Activated CD8-positive, alpha-beta T cell treated with anti-CD3 and anti-CD28 coated beads for 36 hours (primary cell): ENCODE measurements at regions not wholly inside any gene's neighbourhood (a gene's known extent, or its start where the extent isn't known, plus 50 kb on each side); places are given as distances from the start of the nearest gene placed in this dataset.

Source experiments
- ATAC-seq: fragments of 200-7000 bp; cut with Tn5 transposase; one replicate; pipeline ENCODE4 v1.10.0; 2021; ENCODE audit warnings: mild to moderate bottlenecking, moderate library complexity
- CTCF ChIA-PET: fragments of 350-600 bp; sonication (Branson Sonifier 250); formaldehyde crosslinking; loops from one replicate; lab custom pipeline; 2021; ENCODE audit warnings: antibody characterized with exemption; lab: Charles Lee
- POLR2A ChIA-PET: fragments of 350-600 bp; sonication (Branson Sonifier 250); formaldehyde crosslinking; loops from one replicate; lab custom pipeline; 2021; ENCODE audit warnings: antibody characterized with exemption; lab: Charles Lee
- DNase-seq: peaks from one replicate; pipeline ENCODE4 v3.0.0-alpha.2; 2020
- H3K27ac Mint-ChIP-seq: one replicate; pipeline ENCODE4 v1.8.0; 2021; ENCODE audit warnings: mild to moderate bottlenecking, mixed read lengths
- H3K27me3 Mint-ChIP-seq: one replicate; pipeline ENCODE4 v1.8.0; 2021; ENCODE audit warnings: mixed read lengths
- H3K36me3 Mint-ChIP-seq: one replicate; pipeline ENCODE4 v1.8.0; 2021; ENCODE audit warnings: low read depth, mixed read lengths
- H3K4me1 Mint-ChIP-seq: one replicate; pipeline ENCODE4 v1.8.0; 2021; ENCODE audit warnings: low read depth, mixed read lengths
- H3K4me3 Mint-ChIP-seq: one replicate; pipeline ENCODE4 v1.8.0; 2021; ENCODE audit warnings: mild to moderate bottlenecking, moderate library complexity, mixed read lengths
- H3K9me3 Mint-ChIP-seq: one replicate; pipeline ENCODE4 v1.8.0; 2021; ENCODE audit warnings: mixed read lengths
- CTCF ChIP-seq: fragments of 200-600 bp; IDR thresholded peaks from one replicate; pipeline ENCODE4 v1.8.0; 2022; ENCODE audit warnings: antibody characterized with exemption, mild to moderate bottlenecking
- intact Hi-C: fragments of 100-400 bp; cut with micrococcal nuclease; formaldehyde crosslinking; loops from one replicate; pipeline ENCODE4 v1.10.0; 2022

- no peak overlapping the region for H3K27ac Mint-ChIP-seq
- no peak for DNase-seq
- CTCF ChIA-PET, result no interaction called here
- no peak overlapping the region for H3K4me3 Mint-ChIP-seq
- H3K4me1 Mint-ChIP-seq, result no peaks in the 10 kb centered on the region
- no peak for ATAC-seq
- no peaks in the 10 kb centered on the region for H3K36me3 Mint-ChIP-seq
- TF ChIP-seq CTCF, result no peak
- POLR2A ChIA-PET, result no interaction called here
- intact Hi-C loops, result no loop called here
- H3K27me3 Mint-ChIP-seq, result peaks cover 4% of the 10 kb centered on the region
- H3K9me3 Mint-ChIP-seq, result no peaks in the 10 kb centered on the region
Observed at GRCh38 chr10:61503051-61503450, 49.9 kb upstream of the TMEM26 start.
